H1 (cell line): ENCODE measurements at regions not wholly inside any gene's neighbourhood (a gene's known extent, or its start where the extent isn't known, plus 50 kb on each side); places are given as distances from the start of the nearest gene placed in this dataset.

Experiments used
- ATF3 ChIP-seq: IDR thresholded peaks from 2 replicates; pipeline ENCODE4 v1.6.1; 2011; ENCODE audit warnings: low read depth, mild to moderate bottlenecking, low read length; ENCODE audit not compliant: insufficient read depth
- CEBPB ChIP-seq: IDR thresholded peaks from 2 replicates; pipeline ENCODE4 v1.6.1; 2012; ENCODE audit warnings: low read depth, low read length
- CTCF ChIP-seq, 3 experiments: IDR thresholded peaks; 1 replicate in 2 of 3; 2 replicates in 1 of 3; pipeline versions ENCODE4 v1.5.1 to v1.6.1; 2011; ENCODE audit warnings: low read length in 3 of 3, mild to moderate bottlenecking in 3 of 3, inconsistent platforms in 2 of 3, low read depth in 1 of 3, moderate library complexity in 1 of 3; ENCODE audit not compliant: insufficient read depth in 1 of 3; ENCODE audit errors: control extremely low read depth in 1 of 3
- HDAC6 ChIP-seq: IDR thresholded peaks from one replicate; pipeline ENCODE4 v1.7.1; 2012; ENCODE audit warnings: low read depth, mild to moderate bottlenecking, inconsistent platforms, low read length, moderate library complexity
- JUND ChIP-seq: IDR thresholded peaks from 2 replicates; pipeline ENCODE4 v1.6.1; 2011; ENCODE audit warnings: mild to moderate bottlenecking, improper control_type of control experiment, low read length
- KDM1A ChIP-seq: fragments of 200-600, 300-600 bp; sonication (generic); IDR thresholded peaks from 2 replicates; pipeline ENCODE4 v1.7.1; 2016; ENCODE audit warnings: mild to moderate bottlenecking, low read length, borderline replicate concordance
- NANOG ChIP-seq: IDR thresholded peaks from 2 replicates; pipeline ENCODE4 v1.6.1; 2011; ENCODE audit warnings: low read length, low read depth, mild to moderate bottlenecking, inconsistent platforms; ENCODE audit not compliant: insufficient read depth, poor library complexity, severe bottlenecking
- POLR2A ChIP-seq, 2 experiments: IDR thresholded peaks; 1 replicate in 1 of 2; 2 replicates in 1 of 2; pipeline ENCODE4 v1.6.1; 2011; ENCODE audit warnings: low read depth in 2 of 2, low read length in 2 of 2, mild to moderate bottlenecking in 2 of 2; ENCODE audit errors: control extremely low read depth in 1 of 2
- POLR2AphosphoS5 ChIP-seq: IDR thresholded peaks from 2 replicates; pipeline ENCODE4 v1.6.1; 2011; ENCODE audit warnings: low read depth, low read length
- RAD21 ChIP-seq, 2 experiments: IDR thresholded peaks in 1 of 2; conservative IDR thresholded peaks in 1 of 2; 2 replicates each; pipeline ENCODE4 v1.6.1; 2011; ENCODE audit warnings: low read depth in 2 of 2, low read length in 2 of 2, improper control_type of control experiment in 1 of 2, inconsistent platforms in 1 of 2, mild to moderate bottlenecking in 1 of 2, moderate library complexity in 1 of 2
- RXRA ChIP-seq: IDR thresholded peaks from 2 replicates; pipeline ENCODE4 v1.6.1; 2011; ENCODE audit warnings: low read depth, mild to moderate bottlenecking, low read length, moderate library complexity; ENCODE audit not compliant: insufficient read depth
- SIN3A ChIP-seq, 2 experiments: IDR thresholded peaks in 1 of 2; conservative IDR thresholded peaks in 1 of 2; 2 replicates each; pipeline ENCODE4 v1.6.1; 2011 to 2012; ENCODE audit warnings: low read length in 2 of 2, improper control_type of control experiment in 1 of 2, low read depth in 1 of 2, mild to moderate bottlenecking in 1 of 2
- SRF ChIP-seq: IDR thresholded peaks from 2 replicates; pipeline ENCODE4 v1.6.1; 2011; ENCODE audit warnings: mild to moderate bottlenecking, low read depth, low read length, moderate library complexity
- TAF1 ChIP-seq: IDR thresholded peaks from 2 replicates; pipeline ENCODE4 v1.6.1; 2011; ENCODE audit warnings: mild to moderate bottlenecking, low read depth, low read length

GRCh38 chr20:50412069-50412468 is 98.1 kb upstream of the PTPN1 start:
- no peak for TF ChIP-seq CTCF (IDR thresholded peaks at IDR 0.05; ENCODE audit: control extremely low read depth in 1 of 3, insufficient read depth in 1 of 3, low read depth in 1 of 3, low read length in 3 of 3)
- no peak for TF ChIP-seq TAF1
- no peak for TF ChIP-seq RAD21 (IDR thresholded peaks at IDR 0.05 in 1 of 2, conservative IDR thresholded peaks at IDR 0.05 in 1 of 2; ENCODE audit: low read depth in 2 of 2, low read length in 2 of 2)
- TF ChIP-seq POLR2A (IDR thresholded peaks at IDR 0.05; ENCODE audit: control extremely low read depth in 1 of 2, low read depth in 2 of 2, low read length in 2 of 2), result no peak
- TF ChIP-seq JUND, result no peak
- no peak for TF ChIP-seq RXRA
- TF ChIP-seq KDM1A, result no peak
- no peak for TF ChIP-seq NANOG
- TF ChIP-seq HDAC6, result no peak
- no peak for TF ChIP-seq SRF
- no peak for TF ChIP-seq CEBPB
- no peak for TF ChIP-seq SIN3A (conservative IDR thresholded peaks at IDR 0.05 in 1 of 2, IDR thresholded peaks at IDR 0.05 in 1 of 2; ENCODE audit: low read depth in 1 of 2, low read length in 2 of 2)
- TF ChIP-seq POLR2AphosphoS5, result no peak
- no peak for TF ChIP-seq ATF3
